ENCODE measurements at regions not wholly inside any gene's neighbourhood (a gene's known extent, or its start where the extent isn't known, plus 50 kb on each side); places are given as distances from the start of the nearest gene placed in this dataset.

DNA sequence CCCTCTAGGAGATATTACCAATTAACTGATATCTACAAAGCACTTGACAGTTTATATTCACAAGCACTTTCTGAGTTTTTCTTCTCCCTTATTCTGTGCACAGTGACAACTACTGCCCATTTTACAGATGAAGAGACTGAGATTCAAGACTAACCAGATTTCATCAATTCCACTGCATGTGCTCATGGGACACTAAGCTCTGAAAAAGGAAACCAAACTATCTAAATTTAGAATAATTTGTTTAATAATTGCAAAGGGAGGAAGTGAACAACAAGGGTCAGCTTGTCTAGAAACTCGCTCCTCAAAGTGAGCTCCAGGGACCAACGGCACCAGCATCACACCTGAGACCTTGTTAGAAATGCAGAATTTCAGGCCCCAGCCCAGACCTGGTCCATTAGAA is 50.8 kb upstream of the MYLIP start:
- DNase-seq: no peak

DNA sequence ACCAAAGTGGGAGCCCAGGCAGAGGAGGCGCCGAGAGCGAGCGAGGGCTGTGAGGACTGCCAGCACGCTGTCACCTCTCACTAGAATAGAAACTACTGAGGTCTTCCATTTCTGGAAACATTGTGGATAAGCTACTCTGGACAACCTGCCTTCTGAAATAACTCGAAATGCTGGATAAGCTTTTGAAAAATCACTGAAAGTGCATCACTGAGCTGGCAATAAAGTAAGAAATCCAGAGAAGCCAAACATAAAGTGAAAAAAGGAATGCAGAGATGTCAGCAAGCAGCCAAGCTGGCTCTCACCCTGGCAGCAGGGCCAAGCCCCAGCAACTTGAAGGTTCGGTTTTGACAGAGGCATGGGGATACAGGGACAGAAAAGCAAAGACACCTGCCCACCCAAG is 59.2 kb upstream of the MYLIP start:
- DNase-seq: no peak

DNA sequence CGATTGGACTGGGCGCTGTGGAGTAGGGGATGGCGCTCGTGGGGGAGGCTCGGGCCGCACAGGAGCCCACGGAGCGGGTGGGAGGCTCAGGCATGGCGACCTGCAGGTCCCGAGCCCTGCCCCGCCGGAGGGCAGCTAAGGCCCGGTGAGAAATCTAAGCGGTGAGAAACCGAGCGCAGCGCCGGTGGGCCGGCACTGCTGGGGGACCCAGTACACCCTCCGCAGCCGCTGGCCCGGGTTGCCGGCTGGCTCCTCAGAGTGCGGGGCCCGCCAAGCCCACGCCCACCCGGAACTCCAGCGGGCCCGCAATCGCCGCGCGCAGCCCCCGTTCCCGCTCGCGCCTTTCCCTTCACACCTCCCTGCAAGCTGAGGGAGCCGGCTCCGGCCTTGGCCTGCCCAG is 59.7 kb upstream of the MYLIP start:
- no peak for DNase-seq

DNA sequence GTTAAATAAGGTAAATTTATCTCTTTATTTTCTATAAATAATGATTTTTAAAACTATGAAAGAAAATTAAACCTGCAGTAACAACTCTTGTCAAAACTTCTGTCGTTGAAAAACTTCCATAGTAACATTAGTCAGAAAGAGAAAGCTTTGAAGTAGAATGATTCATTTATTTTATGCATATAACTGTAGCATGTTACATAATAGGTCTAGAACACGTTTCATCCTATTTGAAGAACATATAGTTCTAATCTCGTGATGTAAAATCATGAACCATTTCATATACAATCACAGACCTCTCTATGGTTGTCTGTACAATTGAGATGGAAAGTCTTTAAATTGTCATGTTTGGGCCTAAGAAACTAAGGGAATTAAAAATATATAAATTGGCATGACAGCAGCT is 61.3 kb upstream of the MYLIP start:
- DNase-seq: no peak

DNA sequence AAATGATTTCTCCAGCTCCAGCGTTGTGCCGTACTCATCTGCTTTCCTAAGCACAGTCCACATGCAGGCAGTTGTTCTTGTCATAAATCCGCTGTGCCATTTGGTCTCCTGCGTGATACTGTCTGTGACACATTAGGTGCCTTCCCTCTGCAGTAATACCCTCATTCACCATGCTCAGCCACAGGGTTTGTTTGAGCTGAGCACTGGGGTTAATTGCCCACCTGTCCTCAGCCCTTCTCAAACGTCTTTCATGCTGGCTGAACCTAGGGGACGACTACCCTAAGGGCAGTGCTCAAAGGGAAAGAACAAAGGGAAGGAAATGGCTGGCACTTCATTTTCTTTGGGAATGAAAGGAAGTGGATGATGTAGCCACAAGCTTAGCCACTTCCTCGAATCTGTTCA is 64.2 kb upstream of the MYLIP start:
- DNase-seq: no peak

DNA sequence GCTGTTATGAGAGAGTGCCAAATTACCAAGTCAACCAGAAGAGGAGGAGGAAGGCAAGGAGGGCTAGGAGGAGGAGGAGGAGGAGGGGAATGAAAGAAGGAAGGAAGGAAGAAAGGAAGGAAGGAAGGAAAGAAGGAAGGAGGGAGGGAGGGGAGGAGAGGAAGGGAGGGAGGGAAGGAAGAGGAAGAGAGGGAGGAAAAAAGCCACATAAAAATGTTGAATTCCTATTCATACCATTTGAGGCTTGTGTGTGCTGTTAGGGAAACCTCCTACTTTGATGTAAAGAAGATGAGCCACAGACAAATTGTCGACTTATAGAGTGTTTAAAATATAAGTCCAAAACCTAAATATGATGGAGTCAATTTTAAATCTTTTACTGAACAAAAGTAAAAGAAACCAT is 65.3 kb upstream of the MYLIP start:
- DNase-seq: no peak

DNA sequence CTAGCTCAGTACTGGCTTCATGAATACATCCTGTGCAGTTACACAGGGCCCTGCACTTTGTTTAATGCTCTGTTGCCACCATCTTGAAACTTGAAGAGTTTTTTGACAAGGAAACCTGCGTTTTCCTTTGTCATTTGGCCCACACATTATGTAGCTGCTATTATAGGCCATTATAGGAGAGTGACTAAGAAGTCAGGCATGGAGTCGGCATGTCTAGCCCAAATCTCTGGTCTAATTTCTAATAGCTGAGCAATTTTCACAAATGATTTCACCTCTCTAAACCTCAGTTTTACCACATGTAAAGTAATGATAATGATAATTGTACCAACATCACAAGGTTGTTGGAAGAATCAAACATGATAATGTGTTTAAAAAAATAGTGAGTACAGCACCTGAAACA is 67.1 kb upstream of the MYLIP start:
- DNase-seq: no peak

DNA sequence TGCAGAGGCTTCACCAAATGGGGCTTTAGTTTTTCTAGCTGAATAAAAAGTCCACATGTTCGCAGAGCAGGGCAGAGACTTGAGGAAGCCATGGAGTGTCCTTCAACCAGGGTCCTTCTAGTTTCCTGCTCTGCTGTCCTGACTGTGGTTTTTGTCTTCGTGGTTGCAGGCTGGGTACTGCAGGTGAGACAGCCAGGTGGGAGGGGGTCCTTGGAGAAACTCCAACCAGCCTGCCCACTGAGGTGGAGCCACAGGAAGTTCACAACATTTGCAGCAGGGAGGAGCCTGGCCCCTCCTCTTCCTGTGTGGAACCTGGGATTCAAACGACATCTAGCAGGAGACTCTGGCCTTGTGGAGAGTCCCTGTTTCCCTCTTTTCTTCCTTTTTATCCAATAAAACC is 68.8 kb upstream of the MYLIP start:
- DNase-seq: no peak

DNA sequence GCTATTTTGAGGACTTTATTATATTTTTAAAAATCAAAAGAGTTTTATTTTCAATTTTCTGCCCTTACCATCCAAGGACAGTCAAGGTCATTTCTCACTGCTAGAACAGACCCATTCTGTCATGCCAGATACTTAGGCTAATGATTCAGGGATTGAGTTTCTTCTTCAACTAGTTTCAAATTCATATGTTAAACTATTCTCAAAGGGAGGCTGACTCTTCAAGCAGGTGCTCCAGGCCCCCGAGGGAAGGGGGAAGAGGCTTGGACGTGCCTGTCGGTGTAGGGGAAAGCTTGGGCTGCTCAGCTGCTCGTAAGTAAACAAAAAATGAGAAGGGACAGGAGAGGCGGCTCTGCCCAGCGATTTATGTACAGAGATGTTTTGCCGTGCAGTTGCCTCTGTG is 69.4 kb upstream of the MYLIP start:
- no peak for DNase-seq

DNA sequence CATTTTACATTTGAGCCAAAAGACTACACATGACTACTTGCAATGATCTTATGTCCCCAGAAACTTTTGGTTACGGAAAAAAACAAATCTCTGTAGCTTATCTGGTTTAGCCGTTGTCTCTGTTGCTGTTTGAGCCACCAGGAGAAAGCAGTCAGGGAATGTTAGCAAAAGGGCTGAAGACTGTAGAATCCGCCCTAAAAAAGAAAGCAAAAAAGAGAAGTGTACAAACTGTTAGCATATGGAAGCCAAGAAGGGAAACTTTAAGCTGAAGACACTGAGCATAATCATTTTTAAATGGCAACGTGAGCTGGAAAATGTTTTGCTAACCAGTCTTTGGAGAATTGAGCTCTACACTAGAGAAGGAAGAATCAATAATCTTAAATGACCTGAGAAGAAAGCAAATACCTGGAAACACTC is 69.9 kb upstream of the MYLIP start:
- no peak for DNase-seq

DNA sequence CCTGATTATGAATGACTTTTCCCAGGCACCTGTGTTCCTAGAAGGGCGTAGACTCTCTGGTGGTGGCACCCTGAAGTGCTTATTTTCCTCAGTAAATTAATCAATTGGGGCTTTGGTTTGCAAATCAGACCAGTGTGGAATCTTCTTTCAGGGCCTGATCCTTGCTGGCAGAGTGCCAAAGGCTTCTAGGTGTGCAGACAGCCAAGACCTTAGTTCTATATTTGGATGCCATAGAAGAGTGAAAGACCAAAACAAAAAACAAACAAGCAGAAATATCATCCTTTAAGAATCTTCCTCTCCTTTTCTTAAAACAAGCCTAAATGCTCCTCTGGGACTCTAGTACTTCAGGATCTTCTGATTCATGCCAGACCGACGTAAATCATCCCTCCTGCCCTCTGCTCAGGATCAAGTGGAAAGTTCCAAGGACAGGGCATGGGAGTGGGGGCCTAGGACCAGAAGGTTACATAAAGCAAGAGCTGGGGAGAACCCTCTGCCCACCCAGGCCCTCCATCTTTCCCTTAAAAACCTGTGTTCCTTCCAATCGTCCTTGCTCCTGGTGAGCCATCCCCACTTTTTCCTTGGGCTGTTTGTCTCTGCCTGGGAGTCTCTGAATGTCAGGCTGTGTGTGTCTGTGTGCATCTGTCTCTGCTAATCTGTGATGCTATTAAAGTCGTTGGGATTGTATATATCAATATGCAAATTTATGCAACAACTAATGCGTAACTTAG is 70.5 kb upstream of the MYLIP start:
- no peak for DNase-seq

DNA sequence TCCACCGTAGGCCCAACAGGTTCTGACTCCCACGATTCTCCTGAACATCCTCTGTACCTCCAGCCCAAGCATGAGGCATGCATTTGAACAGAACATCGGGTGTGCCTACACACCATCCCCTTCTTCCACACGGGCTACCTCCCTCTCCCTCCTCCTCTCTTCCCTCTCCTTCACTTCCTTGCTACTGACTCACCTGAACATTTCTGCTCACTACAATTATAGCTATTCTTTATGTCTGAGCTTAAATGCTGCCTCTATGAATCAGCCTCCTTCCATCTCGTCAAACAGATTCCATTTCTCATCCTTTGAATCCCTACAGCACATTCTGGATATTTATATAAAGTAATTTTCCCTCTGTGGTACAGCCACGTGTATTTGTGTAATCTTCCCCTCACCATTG is 71.4 kb upstream of the MYLIP start:
- DNase-seq: no peak

DNA sequence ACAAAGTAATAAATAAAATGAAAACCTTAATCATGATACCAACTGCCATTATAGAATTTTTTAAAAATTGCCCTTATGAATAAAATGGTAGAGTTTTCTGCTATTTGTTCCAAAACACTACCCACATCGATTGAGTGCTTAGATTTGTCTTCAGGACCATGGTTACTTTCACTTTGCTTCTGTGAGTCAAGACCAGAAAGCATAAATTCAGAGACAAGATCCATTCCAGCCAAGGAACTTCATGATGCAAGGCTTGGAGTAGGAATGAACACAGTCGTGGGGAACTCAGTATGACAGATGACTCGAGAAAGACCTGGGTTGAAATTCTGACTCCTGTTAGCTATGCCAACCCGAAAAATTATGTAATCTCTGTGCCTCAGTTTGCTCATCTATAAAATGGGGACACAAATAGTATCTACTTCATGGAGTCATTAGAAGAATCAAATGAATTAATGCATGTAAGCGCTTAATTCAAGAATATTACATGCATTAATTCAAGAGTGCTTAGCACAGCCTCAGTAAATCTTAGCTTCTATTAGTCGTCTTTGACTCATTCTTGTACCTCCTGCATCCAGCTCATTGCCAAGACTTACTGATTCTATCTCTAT is 72.5 kb upstream of the MYLIP start:
- DNase-seq: no peak

DNA sequence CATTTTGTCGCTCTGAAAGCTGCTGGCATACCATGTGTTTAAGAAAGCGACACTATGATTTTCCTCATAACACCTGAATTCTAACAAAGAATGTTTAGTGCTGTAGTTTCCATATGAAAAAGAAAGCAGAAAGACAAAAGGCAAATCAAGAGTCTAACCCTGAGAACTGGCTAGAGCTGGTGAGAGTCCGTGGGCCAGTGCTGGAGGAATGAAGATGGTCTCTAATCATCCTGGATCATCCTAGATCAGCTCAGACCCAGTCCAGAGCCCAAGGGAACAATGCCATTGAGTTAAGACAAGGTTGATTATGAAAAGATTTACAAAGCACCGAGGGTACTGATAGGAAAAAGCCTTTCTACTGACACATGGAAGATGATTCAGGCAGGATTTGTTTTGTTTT is 73.0 kb upstream of the MYLIP start:
- DNase-seq: no peak

DNA sequence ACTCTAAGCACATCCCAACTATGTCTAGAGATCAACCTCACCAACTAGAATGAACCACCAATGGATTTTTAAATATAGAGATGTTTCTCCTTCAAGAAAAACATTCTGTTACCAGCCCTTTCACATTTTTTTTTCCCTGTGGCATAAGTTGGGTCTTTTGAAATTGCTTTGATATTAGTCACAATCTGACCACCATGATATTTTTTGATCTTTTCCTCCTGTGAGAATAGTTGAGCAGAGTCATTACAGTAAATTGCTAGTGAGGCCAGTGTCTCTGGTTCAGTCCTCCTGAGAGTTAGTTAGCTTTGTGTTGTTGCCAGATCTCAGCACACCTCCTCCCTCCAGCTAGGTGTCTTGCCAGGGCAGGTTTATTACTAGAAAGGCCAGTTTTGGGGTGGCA is 79.7 kb upstream of the MYLIP start:
- no peak for DNase-seq

DNA sequence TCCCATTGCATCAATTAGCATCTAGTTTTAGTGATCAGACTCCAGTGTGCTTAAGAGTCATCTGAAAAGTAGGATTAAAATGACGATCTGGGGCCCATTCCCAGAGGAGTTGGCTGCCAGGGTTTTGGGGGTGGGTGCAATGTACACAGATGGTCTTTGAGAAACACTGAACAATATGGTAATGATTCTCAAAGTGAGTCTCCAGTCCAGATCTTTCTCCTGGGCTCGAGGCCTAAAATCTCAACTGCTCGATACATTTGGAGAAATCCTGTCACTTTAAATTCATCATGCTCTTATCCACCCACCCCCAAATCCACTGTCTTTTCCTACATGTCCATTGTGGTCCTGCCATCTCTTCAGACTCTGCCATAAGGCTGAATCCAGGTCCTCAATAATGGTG is 80.7 kb upstream of the MYLIP start:
- no peak for DNase-seq

DNA sequence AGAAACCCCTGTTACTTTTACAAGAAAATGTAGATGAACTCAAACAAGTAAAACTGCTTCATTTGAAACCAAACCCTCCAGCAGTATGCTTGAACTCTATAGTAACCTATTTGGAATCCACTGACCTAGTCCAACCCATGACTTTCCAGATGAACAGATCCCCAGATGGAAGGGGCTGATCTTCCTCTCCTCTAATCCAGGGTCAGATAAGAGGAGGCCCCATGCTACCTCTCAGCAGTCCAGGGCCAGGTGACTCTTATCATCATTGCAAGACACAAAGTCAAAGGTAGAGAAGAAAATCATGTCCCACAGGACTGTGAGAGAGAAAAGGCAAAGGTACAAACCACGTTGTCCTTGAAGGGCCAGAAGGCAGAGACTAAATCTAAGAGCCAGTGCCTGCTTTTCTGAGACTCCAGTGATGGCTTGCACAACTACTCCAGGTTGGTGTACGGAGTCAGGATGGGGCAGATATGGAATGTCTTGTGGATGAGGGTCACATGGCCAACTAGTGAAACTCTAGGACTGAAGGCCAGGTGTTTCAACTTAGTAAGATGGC is 81.4 kb upstream of the MYLIP start:
- no peak for DNase-seq

DNA sequence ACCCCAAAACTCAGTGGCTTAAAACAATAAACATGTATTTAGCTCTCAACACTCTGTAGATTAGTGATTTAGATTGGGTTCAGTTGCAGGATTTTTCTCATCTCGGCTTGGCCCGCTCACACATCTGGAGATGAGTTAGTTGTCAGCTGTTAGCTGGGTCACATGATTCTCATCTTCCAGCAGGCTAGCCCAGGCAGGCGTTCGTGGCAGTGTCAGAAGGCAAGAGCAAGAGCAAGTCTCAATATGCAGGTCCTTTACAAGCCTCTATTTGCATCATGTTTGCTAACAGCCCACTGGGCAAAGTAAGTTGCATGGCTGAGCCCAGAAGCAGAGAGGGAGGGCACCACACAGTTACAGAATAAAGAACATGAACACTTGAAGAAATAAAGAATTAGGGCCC is 83.6 kb upstream of the MYLIP start:
- no peak for DNase-seq

DNA sequence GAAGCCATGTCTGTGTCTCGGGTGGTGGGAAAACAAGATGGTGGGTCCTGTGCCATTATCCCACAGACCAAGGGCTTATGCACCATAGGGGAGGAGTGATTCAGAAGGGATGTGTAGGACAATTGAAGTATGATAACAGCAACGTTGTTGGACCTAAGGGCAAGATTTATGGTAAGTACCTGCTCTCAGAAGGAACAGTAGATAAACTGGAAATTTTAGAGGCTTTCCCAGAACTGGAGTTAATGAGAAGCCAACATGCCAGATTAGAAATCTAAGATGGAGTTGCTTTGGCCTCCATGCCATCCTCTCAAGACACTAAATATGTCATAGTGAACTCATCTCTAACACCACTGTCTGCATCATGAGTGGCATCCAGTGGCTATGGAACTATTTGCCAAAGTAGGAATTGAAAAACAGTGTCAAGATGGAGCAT is 84.7 kb upstream of the MYLIP start:
- DNase-seq: no peak

DNA sequence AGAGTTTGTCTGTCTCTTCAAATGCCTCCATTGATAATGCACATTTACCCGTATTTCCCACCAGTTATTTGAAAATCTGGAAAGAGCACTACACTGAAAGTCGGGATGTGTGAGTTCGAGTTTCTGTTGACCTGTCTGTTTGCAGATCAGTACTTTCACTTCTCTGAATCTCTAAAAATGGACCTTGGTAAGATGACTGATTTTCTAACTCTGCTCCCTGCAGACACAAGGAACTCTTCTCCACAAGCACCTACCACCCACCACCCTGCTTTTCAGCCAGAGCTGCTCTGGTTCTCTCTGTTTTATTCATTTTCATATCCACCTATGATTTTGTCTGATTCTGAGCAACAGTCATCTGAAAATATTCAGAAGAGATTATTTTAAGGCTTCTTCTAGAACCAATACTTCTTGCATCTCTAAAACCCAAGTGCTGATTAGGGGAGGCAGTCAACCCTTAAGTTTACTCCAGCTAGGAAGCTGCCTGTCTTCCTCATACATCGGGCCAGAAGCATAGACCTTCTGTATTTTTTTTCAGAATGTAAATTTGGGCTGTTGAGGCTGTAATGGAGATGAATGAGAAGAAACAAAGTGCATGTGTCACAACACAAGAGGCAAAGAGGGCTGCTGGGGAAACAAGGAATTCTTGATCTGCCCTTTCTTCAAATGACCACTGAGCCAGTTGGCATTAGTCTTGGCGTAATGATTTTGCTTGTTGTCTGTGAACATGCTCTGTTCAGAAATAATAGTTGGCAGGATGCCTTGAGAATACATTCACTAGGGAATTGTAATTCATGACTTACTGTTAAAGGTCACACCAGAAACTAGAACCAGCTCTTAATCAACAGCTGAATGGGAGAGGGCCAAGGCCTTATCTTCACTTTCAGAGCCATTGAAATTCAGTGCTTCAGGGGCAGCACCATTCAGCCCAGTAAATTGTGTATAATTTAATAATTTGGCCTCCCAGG is 85.4 kb upstream of the MYLIP start:
- DNase-seq: no peak

DNA sequence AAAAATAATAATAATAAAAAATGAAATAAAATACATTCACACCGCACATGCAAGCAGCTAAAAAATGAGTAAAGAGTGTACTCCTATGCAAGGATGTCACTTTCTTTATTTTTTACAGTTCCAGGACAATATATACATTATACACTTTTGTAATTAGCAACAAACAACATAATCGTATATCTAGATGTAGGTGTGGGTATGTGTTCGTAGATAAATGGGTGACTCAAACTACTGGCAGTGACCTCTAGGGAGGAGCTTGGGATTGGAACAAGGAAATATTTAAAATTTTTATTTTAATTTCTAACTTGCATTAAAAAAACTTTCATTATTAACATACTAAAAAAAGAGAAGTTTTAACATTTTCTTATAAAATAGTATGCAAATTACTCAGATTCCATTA is 86.1 kb upstream of the MYLIP start:
- no peak for DNase-seq

DNA sequence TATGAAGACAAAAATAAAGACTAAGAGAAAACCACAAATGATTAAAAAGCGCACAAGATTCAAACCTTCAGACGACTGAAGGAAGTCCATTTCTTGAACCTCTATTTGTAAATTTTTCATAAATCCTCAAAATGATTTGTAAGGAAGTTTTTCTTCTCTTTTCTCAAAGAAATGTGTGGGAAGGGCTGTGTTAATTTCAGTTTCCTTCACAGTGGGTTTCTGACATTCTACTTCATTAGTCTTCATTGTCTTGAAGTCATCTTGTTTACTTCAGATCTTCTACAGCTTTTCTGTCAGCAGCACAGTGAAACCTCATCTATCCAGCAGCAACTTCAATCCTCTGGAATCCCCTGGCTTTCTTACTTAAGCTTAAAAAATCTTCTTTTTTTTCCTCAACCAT is 87.6 kb upstream of the MYLIP start:
- no peak for DNase-seq

DNA sequence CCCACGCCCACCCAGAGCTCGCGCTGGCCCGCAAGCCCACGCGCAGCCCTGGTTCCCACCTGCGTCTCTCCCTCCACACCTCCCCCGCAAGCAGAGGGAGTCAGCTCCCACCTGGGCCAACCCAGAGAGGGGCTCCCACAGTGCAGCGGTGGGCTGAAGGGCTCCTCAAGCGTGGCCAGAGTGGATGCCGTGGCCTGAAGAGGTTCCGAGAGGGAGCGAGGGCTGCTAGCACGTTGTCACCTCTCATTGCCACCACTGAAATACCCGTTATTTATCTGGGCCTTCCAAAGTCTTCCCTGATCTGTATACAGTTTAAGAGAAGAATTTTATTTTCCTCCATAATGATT is 88.3 kb upstream of the MYLIP start:
- DNase-seq: no peak
